SK-N-MC (cell line): ENCODE measurements at regions not wholly inside any gene's neighbourhood (a gene's known extent, or its start where the extent isn't known, plus 50 kb on each side); places are given as distances from the start of the nearest gene placed in this dataset.
A peak's percentile ranks its signal among the peaks of the same experiment; 100 is the strongest.

Experiments
- DNase-seq: peaks from one replicate; pipeline ENCODE4 v3.0.0-alpha.2; 2011; ENCODE audit warnings: low read depth, low spot score
- H3K27ac ChIP-seq: fragments of 200-600 bp; sonication (generic); 2 replicates; pipeline ENCODE4 v1.5.1; 2016; ENCODE audit warnings: mixed run types
- H3K36me3 ChIP-seq: fragments of 200-600 bp; sonication (generic); 2 replicates; pipeline ENCODE4 v1.6.1; 2017; ENCODE audit warnings: antibody characterized with exemption, low read length, mixed read lengths; ENCODE audit not compliant: insufficient read depth
- H3K4me3 ChIP-seq: fragments of 200-600 bp; sonication (generic); 2 replicates; pipeline ENCODE4 v1.5.1; 2016
- H3K9ac ChIP-seq: fragments of 200-600 bp; sonication (generic); 2 replicates; pipeline ENCODE4 v1.8.0; 2017; ENCODE audit warnings: mixed run types, mixed read lengths; ENCODE audit not compliant: insufficient read length
- H3K9me3 ChIP-seq: fragments of 200-600 bp; sonication (generic); 2 replicates; pipeline ENCODE4 v1.6.1; 2017; ENCODE audit warnings: low read depth, mild to moderate bottlenecking, antibody characterized with exemption, low read length, moderate library complexity, mixed read lengths
- EZH2 ChIP-seq: fragments of 200-600 bp; sonication (generic); IDR thresholded peaks from one replicate; pipeline ENCODE4 v1.6.1; 2017; ENCODE audit warnings: antibody characterized with exemption
- FOXP2 ChIP-seq: optimal IDR thresholded peaks from 2 replicates; pipeline ENCODE3; 2011; ENCODE audit warnings: mild to moderate bottlenecking, moderate library complexity; ENCODE audit not compliant: insufficient read depth; ENCODE audit errors: extremely low read length, control extremely low read depth
- POLR2AphosphoS5 ChIP-seq: IDR thresholded peaks from 2 replicates; pipeline ENCODE4 v1.6.1; 2012; ENCODE audit warnings: mild to moderate bottlenecking, low read depth, low read length, borderline replicate concordance

DNA sequence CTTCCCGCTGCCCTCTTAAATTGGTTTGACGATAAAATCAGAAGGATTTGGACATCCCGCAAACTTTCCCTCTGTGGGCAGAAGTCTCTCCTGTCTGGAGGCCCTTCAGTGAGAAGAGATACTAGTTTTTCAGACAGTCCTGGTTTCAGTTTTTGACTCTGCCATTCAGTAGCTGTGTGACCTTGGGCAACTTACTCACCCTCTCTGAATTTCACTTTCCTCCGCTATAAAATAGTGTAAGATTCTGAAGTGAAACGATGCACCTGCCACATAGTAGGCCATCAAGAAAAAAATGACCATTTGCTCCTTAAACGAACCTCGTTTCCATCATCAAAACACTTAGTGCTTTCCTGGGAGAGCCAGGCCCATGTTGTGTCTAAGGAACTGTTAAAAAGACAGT, 97.2 kb downstream of the LINC00237 start:
- Histone ChIP-seq H3K4me3 (no peak overlapping the region), H3K27ac (no peak overlapping the region), H3K36me3 (no peaks in the 10 kb centered on the region), H3K9ac (no peak overlapping the region), H3K9me3 (no peaks in the 10 kb centered on the region)
- TF ChIP-seq EZH2, result no peak
- no peak for TF ChIP-seq FOXP2
- no peak for TF ChIP-seq POLR2AphosphoS5
- DNase-seq, result no peak

DNA sequence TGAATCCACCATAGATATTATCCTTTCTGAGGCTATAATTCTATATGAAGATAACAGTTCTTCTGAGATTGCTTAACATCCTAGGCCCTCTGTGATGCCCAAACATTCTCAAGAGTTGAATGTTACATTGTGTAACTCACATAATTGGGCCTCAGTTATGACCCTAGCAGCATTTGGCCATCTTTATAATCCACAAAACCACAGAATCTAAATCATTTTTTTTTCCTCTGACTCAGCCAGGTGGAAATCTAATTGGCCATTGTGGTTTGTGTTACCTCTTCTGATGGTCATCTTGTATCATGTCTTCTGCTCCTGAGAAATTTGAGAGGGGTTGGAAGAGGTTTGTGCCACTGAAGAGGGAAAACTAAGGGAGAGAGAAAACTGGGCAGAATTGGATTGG, 99.5 kb downstream of the LINC00237 start:
- Histone ChIP-seq H3K9me3 (no peaks in the 10 kb centered on the region), H3K36me3 (no peaks in the 10 kb centered on the region)
- TF ChIP-seq POLR2AphosphoS5 (no peak), EZH2 (no peak), FOXP2 (no peak)

DNA sequence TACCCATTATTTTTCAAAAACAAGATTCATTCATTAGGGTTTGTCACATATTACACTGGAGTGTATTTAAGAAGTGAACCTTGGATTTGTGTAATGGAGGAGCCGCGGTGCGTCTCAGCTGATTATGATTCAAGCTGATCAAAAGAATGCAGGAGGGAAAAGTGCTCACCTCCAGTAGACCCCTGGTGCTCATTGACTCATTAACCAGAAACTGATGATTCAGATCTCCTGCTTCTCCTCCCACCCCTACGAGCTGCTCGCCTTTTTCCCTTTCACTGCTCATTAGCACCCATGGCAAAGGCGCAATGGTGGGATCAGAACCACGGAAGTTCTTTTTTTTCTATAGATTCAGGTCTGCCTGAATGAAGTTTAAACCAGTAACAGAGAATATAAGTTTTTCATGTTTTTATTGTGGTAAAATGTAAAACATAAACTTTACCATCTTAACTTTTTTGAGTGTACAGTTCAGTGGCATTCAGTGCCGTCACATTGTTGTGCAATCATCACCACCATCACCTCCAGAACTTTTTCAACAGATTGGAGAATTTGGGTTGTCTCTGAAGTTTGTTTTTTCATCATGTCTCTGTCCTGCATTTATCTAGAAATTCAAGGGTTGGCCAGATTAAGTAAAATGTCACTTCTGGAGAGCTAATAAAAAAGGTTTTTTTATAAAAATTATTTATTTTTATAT, 101.6 kb downstream of the LINC00237 start:
- H3K36me3 ChIP-seq, result no peaks in the 10 kb centered on the region
- H3K9me3 ChIP-seq, result no peaks in the 10 kb centered on the region
- no peak overlapping the region for H3K27ac ChIP-seq
- H3K4me3 ChIP-seq, result no peak overlapping the region
- TF ChIP-seq FOXP2 (no peak), EZH2 (no peak), POLR2AphosphoS5 (no peak)
- DNase-seq, result no peak
- no peak overlapping the region for H3K9ac ChIP-seq

More for the DNA sequence above, 99.5 kb downstream of the LINC00237 start:
- Histone ChIP-seq H3K4me3 (no peak overlapping the region), H3K9ac (no peak overlapping the region), H3K27ac (no peak overlapping the region)
- DNase-seq, result no peak

DNA sequence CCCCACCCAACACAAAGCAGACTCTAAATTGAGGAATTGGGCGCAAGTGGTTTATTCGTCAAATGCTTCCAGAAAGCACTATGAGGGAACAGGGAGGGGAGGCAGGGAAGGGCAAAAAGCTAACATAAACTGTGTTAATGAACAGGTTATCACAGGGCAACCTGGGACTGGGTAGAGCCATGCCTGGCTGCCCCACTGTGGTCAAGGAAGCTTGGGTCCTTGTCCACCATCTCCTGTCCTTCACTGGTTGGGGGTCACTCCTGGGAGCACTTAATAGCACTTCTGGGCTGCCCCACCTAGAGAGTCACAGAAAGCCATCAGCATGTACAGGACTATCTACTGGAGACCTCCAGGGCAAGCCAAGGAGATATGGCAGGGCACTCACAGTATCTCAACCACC, 102.3 kb downstream of the LINC00237 start:
- TF ChIP-seq POLR2AphosphoS5 (no peak), EZH2 (no peak), FOXP2 (no peak)
- Histone ChIP-seq H3K36me3 (no peaks in the 10 kb centered on the region), H3K4me3 (no peak overlapping the region), H3K9me3 (no peaks in the 10 kb centered on the region), H3K27ac (no peak overlapping the region), H3K9ac (no peak overlapping the region)
- no peak for DNase-seq

DNA sequence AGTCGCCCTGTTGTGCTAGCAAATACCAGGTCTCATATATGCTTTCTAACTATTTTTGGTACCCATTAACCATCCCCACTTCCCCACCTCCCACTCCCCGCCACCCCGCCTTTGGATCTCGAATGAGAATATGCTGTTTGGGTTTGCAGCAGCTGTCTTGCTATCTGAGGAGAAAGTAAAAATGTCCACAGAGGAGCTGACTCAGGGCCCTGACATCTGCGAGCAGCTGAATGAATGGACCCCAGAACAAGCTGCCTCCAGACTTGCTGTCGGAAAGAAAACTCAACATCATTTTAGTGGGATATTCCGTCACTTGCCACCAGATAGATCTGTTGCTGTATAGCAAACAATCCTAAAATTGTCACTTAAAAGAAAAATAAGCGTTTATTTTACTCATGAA, 103.7 kb downstream of the LINC00237 start:
- Histone ChIP-seq H3K27ac (no peak overlapping the region), H3K9ac (no peak overlapping the region), H3K4me3 (no peak overlapping the region), H3K36me3 (no peaks in the 10 kb centered on the region), H3K9me3 (no peaks in the 10 kb centered on the region)
- TF ChIP-seq POLR2AphosphoS5 (no peak), EZH2 (no peak), FOXP2 (no peak)
- DNase-seq, result no peak

DNA sequence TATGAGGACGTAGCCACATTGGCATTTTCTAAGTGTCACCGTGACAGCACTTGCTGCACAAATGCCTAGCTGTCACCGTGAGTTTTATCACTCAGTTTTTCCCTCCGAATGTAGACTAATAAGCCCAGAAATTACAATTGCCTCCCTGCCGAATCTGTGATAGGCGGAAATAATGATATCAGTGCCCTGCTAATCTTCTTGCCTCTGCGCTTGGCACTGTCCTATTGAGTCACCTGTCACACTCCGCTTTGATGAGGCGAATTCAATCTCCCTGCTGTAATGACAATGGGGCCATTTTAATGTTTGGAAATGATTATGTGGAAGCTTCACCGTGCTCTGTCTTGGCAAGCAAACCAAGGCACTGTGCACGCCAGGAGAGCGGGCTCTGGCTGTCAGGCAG, 112.8 kb downstream of the LINC00237 start:
- no peaks in the 10 kb centered on the region for H3K36me3 ChIP-seq
- no peak overlapping the region for H3K9ac ChIP-seq
- H3K27ac ChIP-seq, result no peak overlapping the region
- no peaks in the 10 kb centered on the region for H3K9me3 ChIP-seq
- TF ChIP-seq FOXP2, result no peak
- TF ChIP-seq POLR2AphosphoS5, result no peak
- no peak for TF ChIP-seq EZH2
- no peak for DNase-seq
- H3K4me3 ChIP-seq, result no peak overlapping the region

DNA sequence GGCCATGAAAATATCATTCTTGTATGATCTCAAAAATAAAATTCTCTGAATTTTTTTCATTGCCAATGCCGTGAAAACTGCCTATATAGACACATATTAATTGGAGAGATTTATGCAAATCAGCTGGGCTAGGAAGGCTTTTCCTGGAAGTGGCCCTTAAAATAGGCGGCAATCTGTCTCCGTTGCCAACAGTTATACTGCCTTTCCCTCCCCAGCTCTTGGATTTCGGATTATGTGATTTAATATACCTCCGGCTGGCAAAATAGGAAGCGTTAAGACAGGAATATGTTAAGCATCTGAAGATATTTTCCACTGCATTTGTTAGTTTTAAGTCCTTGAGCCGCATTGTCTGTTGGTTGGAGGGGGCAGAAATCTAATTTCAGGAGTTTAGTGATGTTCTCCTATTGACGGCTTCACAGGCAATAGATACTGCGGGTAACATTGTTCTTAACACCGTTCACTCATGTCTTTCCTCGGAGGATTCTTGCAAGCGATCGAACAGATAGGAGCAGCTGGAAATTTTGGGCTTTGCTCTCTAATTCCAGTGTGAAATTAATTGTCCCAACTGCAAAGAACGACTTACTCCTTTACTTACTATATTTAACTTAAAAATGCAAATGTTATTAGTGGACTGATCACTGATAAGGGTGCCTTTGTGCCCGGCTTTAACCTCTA, 113.3 kb downstream of the LINC00237 start:
- DNase-seq, result peak; percentile 8
- no peaks in the 10 kb centered on the region for H3K9me3 ChIP-seq
- TF ChIP-seq POLR2AphosphoS5 (no peak), EZH2 (no peak), FOXP2 (no peak)
- no peak overlapping the region for H3K27ac ChIP-seq
- no peak overlapping the region for H3K9ac ChIP-seq
- no peaks in the 10 kb centered on the region for H3K36me3 ChIP-seq
- H3K4me3 ChIP-seq, result no peak overlapping the region

DNA sequence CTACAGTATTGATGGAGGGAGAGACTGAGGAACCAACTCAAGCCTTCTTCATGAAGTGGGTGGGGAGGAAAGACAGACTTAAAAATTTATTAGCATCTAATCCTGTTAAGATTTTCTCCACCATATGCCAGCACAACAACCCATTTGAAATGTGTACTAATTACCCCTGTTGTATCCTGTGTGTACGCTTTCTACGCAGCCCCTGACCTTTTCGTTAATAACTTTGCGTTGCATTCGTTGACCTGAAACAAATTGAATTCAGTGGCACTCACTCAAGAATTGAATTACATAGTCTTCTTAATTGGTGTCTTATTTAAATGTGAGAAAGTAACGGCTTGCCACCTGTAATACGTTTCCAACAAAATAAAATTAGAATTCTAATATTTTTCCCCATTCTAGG, 113.9 kb downstream of the LINC00237 start:
- Histone ChIP-seq H3K9ac (no peak overlapping the region), H3K27ac (no peak overlapping the region), H3K9me3 (no peaks in the 10 kb centered on the region), H3K4me3 (no peak overlapping the region), H3K36me3 (no peaks in the 10 kb centered on the region)
- no peak for DNase-seq
- no peak for TF ChIP-seq FOXP2
- no peak for TF ChIP-seq POLR2AphosphoS5
- TF ChIP-seq EZH2, result no peak

DNA sequence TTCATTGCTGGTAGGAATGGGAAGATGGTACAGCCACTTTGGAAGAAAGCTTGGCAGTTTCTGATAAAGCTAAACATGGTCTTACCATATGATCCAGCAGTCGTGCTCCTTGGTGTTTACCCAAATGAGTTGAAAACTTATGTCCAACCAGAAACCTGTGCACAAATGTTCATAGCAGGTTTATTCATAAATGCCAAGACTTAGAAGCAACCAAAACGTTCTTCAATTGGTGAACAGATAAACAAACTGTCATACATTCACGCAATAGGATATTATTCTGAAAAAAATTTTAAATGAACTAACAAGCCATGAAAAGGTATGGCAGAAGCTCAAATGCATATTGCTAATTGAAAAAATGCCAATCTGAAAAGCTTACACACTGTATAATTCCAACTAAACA, 117.1 kb downstream of the LINC00237 start:
- no peak overlapping the region for H3K27ac ChIP-seq
- no peak overlapping the region for H3K4me3 ChIP-seq
- TF ChIP-seq POLR2AphosphoS5 (no peak), EZH2 (no peak), FOXP2 (no peak)

More for the DNA sequence above, 117.1 kb downstream of the LINC00237 start:
- no peak for DNase-seq
- Histone ChIP-seq H3K36me3 (no peaks in the 10 kb centered on the region), H3K9ac (no peak overlapping the region), H3K9me3 (no peaks in the 10 kb centered on the region)
